GM18861 (cell line): ENCODE measurements at regions not wholly inside any gene's neighbourhood (a gene's known extent, or its start where the extent isn't known, plus 50 kb on each side); places are given as distances from the start of the nearest gene placed in this dataset.
"Not testable (repeated sequence)": the region's sequence is repeated elsewhere in the genome, so short reads cannot be mapped to it uniquely, and the experiment has no call there.

Experiments
- ATAC-seq: cut with Tn5 transposase; IDR thresholded peaks from one replicate; pipeline ENCODE4 v1.9.1; 2021; ENCODE audit not compliant: unreplicated experiment

GRCh38 chr13:56015919-56016318 lies 1124.8 kb upstream of the PRR20A start:
- no peak for ATAC-seq

- ATAC-seq: no peak
Observed at GRCh38 chr13:56019606-56020005, 1121.1 kb upstream of the PRR20A start.

DNA sequence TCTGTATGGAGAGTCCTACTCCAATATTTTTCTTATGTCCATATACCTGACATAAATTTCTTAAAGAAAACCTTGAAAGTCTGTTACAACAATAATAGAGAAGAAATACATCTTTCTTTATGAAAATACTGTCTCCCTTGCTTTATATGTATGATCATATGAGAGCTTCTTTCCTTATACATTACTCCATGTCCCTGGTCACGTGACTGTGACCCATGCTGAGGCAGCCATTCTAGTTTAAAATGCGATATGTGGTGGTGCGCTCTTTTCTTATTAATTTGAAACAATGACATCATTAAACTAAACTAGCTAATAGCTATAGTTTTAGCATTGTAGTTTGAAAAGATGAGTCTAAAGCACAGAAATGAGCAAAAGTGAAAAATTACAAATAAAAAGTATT lies 1120.3 kb upstream of the PRR20A start:
- ATAC-seq: no peak

DNA sequence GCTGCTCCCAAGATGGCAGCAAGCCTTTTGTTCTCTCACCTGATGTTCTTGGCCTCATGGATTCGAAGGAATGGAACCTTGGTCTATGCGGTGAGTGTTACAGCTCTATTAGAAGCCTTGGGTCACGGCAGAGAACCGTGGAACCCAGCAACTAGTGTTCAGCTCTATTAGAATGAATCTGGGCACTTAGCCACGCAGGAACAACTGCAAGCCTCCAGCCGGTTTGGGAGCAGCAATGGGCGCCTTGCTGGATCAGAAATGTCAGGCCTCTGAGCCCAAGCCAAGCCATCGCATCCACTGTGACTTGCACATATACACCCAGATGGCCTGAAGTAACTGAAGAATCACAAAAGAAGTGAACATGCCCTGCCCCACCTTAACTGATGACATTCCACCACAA lies 1100.7 kb upstream of the PRR20A start:
- no peak for ATAC-seq

DNA sequence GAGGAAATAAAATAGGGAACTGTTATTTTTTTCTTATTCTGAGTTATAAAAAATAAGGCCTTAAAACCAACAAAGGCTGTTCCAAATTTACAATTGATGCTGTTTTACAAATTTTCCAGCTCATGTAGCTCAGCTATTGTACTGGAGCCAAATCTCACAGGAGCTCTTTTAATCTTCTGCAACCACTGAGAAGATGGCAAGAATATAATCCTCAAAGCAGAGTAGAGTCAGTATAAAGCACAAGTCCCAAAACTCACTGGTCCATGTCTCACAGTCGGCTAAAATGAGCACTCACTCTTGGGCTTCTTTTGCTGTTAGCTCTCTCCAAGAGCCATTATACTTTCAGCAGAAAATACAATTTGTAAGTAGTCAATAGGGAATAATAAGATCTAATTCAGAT lies 1074.4 kb upstream of the PRR20A start:
- ATAC-seq: no peak

DNA sequence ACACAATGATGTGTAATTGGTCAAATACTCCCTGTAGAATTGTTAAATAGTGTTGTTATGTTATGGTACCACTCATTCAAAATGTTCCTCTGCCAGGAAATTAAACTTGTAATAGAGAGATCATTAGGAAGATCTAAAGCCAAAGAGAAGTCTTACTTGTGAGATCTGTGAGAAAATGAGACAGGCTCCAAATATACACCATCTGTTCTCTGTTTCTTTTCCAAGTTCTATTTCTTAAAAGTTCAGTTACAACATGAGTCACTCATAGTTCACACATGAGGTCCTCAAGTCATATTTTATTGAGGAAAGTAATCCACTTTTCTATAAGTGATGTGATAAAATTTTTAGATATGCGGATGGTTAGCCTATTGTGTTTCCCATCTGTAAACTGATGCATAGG lies 1038.1 kb upstream of the PRR20A start:
- ATAC-seq: no peak

DNA sequence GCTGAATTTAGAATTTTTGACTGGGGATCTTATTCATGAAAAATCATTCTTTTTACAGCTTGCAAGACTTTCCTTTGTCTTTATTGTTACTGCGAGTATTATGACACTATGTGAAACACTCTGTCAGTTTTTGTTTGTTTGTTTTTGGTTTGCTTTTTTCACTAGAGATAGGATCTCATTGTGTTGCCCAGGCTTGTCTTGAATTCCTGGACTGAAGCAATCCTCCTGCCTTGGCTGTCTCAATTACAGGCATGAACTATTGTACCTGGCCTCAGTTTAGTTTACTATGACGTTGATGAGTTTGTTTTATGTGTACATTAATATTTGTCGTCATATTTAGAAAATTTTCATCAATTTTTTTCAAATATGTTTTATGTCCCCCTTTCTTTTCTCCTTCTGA lies 1030.0 kb upstream of the PRR20A start:
- ATAC-seq: no peak

DNA sequence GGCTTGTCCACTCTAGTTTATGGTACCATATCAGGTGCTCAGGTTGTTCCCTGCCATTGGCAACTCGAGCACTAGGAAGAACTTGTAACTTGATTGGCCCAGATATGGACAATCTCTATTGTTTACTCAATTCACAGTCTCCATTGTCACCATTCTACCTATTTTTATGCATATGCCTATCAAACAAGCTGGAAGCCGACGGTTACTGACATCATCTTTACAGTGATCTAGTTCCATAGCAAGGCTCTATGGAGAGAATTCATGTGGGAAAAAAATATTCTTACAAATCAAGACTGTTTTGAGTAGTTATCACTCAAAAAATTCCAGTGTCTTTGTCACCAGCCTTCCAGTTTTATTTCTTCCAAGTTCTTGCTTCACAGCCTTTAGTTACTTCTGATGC lies 1006.2 kb upstream of the PRR20A start:
- no peak for ATAC-seq

- ATAC-seq: no peak
Observed at GRCh38 chr13:56166864-56167263, 973.9 kb upstream of the PRR20A start.

- ATAC-seq: no peak
Observed at GRCh38 chr13:56168581-56168980, 972.1 kb upstream of the PRR20A start.

DNA sequence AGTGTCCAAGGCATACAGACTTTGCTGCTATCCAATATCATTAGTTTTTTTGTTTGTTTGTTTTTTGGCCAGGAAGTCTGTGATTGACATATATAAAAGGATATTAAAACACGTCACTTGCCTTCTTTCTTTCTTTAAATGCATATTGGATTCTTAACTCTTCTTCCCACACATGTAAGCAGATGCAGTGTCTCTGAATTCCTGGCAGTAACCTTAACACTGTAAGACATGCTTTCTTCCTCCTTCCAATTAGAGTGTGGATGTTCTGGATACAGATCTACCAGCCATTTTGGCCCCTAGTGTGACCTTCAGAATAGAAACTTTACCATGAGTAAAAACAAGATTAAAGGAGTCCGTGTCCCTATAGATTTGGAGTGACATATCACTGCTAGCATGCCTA lies 967.4 kb upstream of the PRR20A start:
- no peak for ATAC-seq

DNA sequence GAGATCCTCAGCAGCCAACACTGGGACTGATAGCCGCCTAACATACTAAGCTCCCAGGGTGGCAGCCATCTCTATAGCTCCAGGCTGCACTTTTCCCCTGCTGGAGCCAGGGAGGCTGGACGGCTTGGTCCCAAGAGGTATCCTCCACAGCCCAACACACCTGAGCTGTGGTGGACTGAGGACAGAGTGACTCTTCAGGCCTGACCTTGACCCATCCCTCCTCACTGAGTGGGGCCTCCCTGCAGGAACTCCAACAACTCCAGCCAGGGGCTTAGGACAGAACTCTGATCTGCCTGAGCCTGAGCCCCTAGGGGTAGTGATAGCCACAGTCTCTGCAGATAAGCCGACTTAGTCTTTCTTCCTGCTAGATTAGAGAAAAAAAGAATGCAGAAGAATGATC lies 958.1 kb upstream of the PRR20A start:
- no peak for ATAC-seq

GRCh38 chr13:56187331-56187730 lies 953.4 kb upstream of the PRR20A start:
- no peak for ATAC-seq

DNA sequence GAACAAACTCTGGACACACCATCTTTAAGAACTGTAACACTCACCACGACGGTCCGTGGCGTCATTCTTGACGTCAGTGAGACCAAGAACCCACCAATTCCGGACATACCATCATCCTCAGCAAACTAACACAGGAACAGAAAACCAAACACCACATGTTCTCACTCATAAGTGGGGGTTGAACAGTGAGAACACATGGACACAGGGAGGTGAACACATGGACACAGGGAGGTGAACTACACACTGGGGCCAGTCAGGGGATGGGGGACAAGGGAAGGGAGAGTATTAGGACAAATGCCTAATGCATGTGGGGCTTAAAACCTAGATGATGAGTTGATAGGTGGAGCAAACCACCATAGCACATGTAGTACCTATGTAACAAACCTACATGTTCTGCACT lies 952.1 kb upstream of the PRR20A start:
- ATAC-seq: not testable (repeated sequence)

- no peak for ATAC-seq
Observed at GRCh38 chr13:56189439-56189838, 951.3 kb upstream of the PRR20A start.

- ATAC-seq: no peak
Observed at GRCh38 chr13:56189978-56190377, 950.7 kb upstream of the PRR20A start.

GRCh38 chr13:56198350-56198749 lies 942.4 kb upstream of the PRR20A start:
- no peak for ATAC-seq

DNA sequence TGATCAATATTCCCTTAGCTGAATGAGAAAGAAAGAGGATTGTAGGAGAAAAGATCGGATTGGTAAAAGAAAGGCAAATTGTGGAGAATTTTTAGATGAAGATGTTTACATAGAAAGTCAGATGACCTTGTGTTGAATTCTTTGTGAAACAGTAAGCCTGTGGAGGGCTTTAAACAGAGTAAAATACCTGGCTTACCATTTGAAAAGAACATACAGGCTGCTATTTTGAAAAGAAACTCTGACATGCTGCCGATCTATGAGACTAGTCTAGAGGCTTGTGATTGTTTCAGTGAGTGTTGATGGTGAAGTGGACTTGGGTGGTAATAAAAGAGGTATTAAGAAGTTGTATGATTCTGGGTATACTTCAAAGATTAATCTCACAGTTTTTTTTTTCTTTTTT lies 938.9 kb upstream of the PRR20A start:
- ATAC-seq: no peak

GRCh38 chr13:56216221-56216620 lies 924.5 kb upstream of the PRR20A start:
- no peak for ATAC-seq

- no peak for ATAC-seq
Observed at GRCh38 chr13:56247692-56248091, 893.0 kb upstream of the PRR20A start.

GRCh38 chr13:56271686-56272085 lies 869.0 kb upstream of the PRR20A start:
- ATAC-seq: no peak

DNA sequence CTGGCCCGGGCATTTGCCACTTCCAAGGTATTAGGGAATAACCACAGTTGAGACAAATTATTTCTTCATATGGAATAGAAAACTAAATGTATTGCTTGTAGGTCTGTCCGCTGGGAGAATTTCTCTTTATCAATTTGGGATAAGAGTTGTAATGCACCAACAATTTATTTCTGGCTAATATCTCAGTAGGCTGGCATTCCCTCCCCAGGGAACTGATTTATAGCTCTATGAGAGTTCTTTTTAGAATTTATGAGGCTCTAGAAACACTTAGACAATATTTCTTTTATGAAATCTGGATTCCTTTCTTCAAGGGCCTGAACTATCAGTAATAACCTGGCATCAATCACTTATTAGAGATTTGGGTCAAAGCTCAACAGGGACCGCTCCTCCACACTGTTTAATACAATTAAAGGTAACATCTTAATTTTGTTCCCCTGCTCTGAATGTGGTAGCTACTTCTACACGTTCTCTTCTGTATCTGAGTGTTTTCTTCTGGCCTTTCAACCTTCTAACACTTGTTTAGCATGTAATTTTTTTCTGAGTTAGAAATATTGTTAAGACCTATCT lies 857.4 kb upstream of the PRR20A start:
- no peak for ATAC-seq

- ATAC-seq: no peak
Observed at GRCh38 chr13:56299650-56300049, 841.1 kb upstream of the PRR20A start.

GRCh38 chr13:56314765-56315164 lies 826.0 kb upstream of the PRR20A start:
- no peak for ATAC-seq
